DND-41 (cell line): ENCODE measurements at regions not wholly inside any gene's neighbourhood (a gene's known extent, or its start where the extent isn't known, plus 50 kb on each side); places are given as distances from the start of the nearest gene placed in this dataset.

Source experiments
- ATAC-seq: fragments of 200-7000 bp; cut with Tn5 transposase; 3 replicates; pipeline ENCODE4 v1.9.1; 2021; ENCODE audit warnings: low read depth; ENCODE audit not compliant: insufficient read depth
- DNase-seq: peaks from one replicate; pipeline ENCODE4 v3.0.0-alpha.2; 2020
- H2AFZ ChIP-seq: 2 replicates; pipeline ENCODE4 v1.6.0; 2012; ENCODE audit warnings: low read depth, low read length
- H3K27ac ChIP-seq: 2 replicates; pipeline ENCODE4 v1.5.1; 2012; ENCODE audit warnings: low read length, inconsistent platforms
- H3K27me3 ChIP-seq: fragments of 200-600 bp; sonication (generic); 2 replicates; pipeline ENCODE4 v1.6.0; 2012; ENCODE audit warnings: low read length, mild to moderate bottlenecking, inconsistent platforms; ENCODE audit not compliant: insufficient read depth, poor library complexity
- H3K36me3 ChIP-seq: 2 replicates; pipeline ENCODE4 v1.5.1; 2012; ENCODE audit warnings: low read length, inconsistent platforms; ENCODE audit not compliant: insufficient read depth
- H3K4me1 ChIP-seq: 2 replicates; pipeline ENCODE4 v1.5.1; 2012; ENCODE audit warnings: mild to moderate bottlenecking, low read length; ENCODE audit not compliant: insufficient read depth
- H3K4me2 ChIP-seq: 2 replicates; pipeline ENCODE4 v1.6.0; 2012; ENCODE audit warnings: mild to moderate bottlenecking, moderate library complexity, low read length, inconsistent platforms; ENCODE audit not compliant: insufficient read depth
- H3K4me3 ChIP-seq, 2 experiments: fragments of 200-600 bp in 1 of 2; shearing (Covaris generic) in 1 of 2; 2 replicates each; pipeline ENCODE4 v1.5.1; 2012 to 2016; ENCODE audit warnings: inconsistent platforms in 2 of 2, low read length in 2 of 2, mild to moderate bottlenecking in 2 of 2, low read depth in 1 of 2, moderate library complexity in 1 of 2
- H3K79me2 ChIP-seq: 2 replicates; pipeline ENCODE4 v1.6.0; 2012; ENCODE audit warnings: low read length, inconsistent platforms; ENCODE audit not compliant: insufficient read depth
- H3K9ac ChIP-seq: 2 replicates; pipeline ENCODE4 v1.6.0; 2012; ENCODE audit warnings: low read depth, mild to moderate bottlenecking, inconsistent platforms, low read length, moderate library complexity
- H3K9me3 ChIP-seq: 2 replicates; pipeline ENCODE4 v1.5.1; 2012; ENCODE audit warnings: low read length, moderate library complexity, mild to moderate bottlenecking, inconsistent platforms; ENCODE audit not compliant: insufficient read depth, severe bottlenecking
- H4K20me1 ChIP-seq: 2 replicates; pipeline ENCODE4 v1.6.0; 2012; ENCODE audit warnings: low read length; ENCODE audit not compliant: insufficient read depth
- EZH2 ChIP-seq: IDR thresholded peaks from 3 replicates; pipeline ENCODE4 v1.6.1; 2012; ENCODE audit warnings: borderline replicate concordance, low read depth, mild to moderate bottlenecking, moderate library complexity, low read length, inconsistent platforms; ENCODE audit not compliant: severe bottlenecking
- TF ChIP-seq, protein P1 (sequence below): IDR thresholded peaks from 2 replicates; pipeline ENCODE4 v1.5.1; 2012; ENCODE audit warnings: borderline replicate concordance, low read length, moderate library complexity, mild to moderate bottlenecking; ENCODE audit not compliant: poor library complexity, severe bottlenecking; ENCODE audit errors: extremely low read depth

DNA sequence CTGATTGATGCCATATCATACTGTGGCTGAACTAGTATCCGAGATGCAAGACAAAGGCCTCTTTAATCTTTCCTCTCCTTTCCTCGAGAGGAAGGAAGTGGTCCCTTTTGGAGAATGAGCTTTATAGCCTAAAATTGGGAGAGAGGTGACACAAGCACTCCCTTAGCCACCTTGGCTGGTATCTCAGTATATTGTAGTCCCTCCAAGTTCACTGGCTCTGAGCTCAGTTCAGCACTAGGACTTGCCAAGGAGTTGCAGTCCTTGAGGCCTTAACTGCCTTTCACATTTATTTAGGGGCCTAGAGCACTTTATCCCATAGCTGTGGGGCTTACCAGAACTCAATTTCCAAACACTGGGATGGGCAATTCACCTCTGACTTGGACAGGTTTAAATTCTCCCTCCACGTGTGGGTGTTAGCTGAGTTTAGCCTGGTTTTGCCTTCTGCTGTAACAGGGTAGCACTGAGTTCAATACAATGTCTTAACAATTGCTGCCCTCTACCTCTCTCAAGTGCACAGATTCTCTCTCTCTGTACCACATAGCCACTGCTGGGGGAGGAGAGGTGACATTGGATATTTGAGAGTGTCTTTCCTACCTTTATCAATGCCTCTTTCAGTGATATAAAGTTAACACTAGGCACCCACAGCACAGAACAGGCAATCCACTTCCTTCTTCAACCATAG lies 216.4 kb downstream of the TECRL start:
- Histone ChIP-seq H3K79me2 (no peaks in the 10 kb centered on the region), H3K9ac (no peak overlapping the region), H4K20me1 (no peaks in the 10 kb centered on the region), H3K36me3 (no peaks in the 10 kb centered on the region), H3K4me1 (no peaks in the 10 kb centered on the region), H3K4me3 (no peak overlapping the region), H3K27me3 (no peaks in the 10 kb centered on the region), H3K9me3 (no peaks in the 10 kb centered on the region), H3K4me2 (no peak overlapping the region), H3K27ac (no peak overlapping the region), H2AFZ (no peak overlapping the region)
- ATAC-seq (no peak), DNase-seq (no peak)
- no peak for TF ChIP-seq EZH2
- TF ChIP-seq, protein P1, sequence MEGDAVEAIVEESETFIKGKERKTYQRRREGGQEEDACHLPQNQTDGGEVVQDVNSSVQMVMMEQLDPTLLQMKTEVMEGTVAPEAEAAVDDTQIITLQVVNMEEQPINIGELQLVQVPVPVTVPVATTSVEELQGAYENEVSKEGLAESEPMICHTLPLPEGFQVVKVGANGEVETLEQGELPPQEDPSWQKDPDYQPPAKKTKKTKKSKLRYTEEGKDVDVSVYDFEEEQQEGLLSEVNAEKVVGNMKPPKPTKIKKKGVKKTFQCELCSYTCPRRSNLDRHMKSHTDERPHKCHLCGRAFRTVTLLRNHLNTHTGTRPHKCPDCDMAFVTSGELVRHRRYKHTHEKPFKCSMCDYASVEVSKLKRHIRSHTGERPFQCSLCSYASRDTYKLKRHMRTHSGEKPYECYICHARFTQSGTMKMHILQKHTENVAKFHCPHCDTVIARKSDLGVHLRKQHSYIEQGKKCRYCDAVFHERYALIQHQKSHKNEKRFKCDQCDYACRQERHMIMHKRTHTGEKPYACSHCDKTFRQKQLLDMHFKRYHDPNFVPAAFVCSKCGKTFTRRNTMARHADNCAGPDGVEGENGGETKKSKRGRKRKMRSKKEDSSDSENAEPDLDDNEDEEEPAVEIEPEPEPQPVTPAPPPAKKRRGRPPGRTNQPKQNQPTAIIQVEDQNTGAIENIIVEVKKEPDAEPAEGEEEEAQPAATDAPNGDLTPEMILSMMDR: no peak

DNA sequence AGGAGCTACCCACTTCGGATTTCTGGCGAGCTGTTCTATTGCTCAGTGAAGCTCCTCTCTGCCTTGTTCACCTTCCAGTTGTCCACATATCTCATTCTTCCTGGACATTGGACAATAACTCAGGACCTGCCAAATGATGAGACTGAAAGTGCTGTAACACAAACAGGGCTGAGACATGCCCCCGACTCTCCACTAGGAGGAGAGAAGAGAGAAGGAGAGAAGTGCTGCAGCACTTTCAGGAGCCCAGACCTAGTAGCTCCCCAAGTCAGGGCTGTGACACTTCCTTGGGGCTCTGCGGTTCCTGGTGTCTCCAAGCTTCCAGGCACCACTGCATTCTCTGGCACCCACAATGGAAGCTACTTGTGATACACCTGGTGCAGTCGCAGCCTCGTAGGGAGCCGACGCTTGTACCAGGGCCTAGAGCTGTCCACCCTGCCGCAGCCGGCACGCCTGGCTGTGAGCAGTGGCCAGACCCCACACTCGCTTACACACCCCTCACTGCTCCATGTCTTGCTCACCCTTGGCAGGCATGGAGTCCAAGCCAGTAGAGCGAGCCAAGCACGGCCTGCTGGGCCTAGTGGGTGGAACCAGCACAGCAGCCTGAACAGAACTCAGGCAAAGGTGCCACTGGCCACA lies 234.9 kb downstream of the TECRL start:
- no peak for ATAC-seq
- H3K4me1 ChIP-seq: no peaks in the 10 kb centered on the region
- no peak overlapping the region for H3K27ac ChIP-seq
- H3K36me3 ChIP-seq: no peaks in the 10 kb centered on the region
- H3K9ac ChIP-seq: no peak overlapping the region
- H4K20me1 ChIP-seq: no peaks in the 10 kb centered on the region
- TF ChIP-seq, protein P1: no peak
- no peak for TF ChIP-seq EZH2
- H2AFZ ChIP-seq: no peak overlapping the region
- no peaks in the 10 kb centered on the region for H3K27me3 ChIP-seq
- no peak for DNase-seq
- no peaks in the 10 kb centered on the region for H3K9me3 ChIP-seq
- H3K79me2 ChIP-seq: no peaks in the 10 kb centered on the region
- no peak overlapping the region for H3K4me2 ChIP-seq
- no peak overlapping the region for H3K4me3 ChIP-seq

GRCh38 chr4:64166365-64166764 lies 242.9 kb downstream of the TECRL start:
- TF ChIP-seq, protein P1: no peak
- no peak for TF ChIP-seq EZH2
- no peak overlapping the region for H3K4me2 ChIP-seq
- H3K4me3 ChIP-seq: no peak overlapping the region
- no peaks in the 10 kb centered on the region for H4K20me1 ChIP-seq
- no peaks in the 10 kb centered on the region for H3K36me3 ChIP-seq
- H3K27ac ChIP-seq: no peak overlapping the region
- H3K9me3 ChIP-seq: no peaks in the 10 kb centered on the region
- H3K27me3 ChIP-seq: no peaks in the 10 kb centered on the region
- no peak overlapping the region for H3K9ac ChIP-seq
- H3K4me1 ChIP-seq: no peaks in the 10 kb centered on the region
- no peak overlapping the region for H2AFZ ChIP-seq
- DNase-seq: no peak
- no peaks in the 10 kb centered on the region for H3K79me2 ChIP-seq
- no peak for ATAC-seq
